Stomach (tissue), 4 donors: ENCODE measurements at regions not wholly inside any gene's neighbourhood (a gene's known extent, or its start where the extent isn't known, plus 50 kb on each side); places are given as distances from the start of the nearest gene placed in this dataset.
"Not testable (repeated sequence)": the region's sequence is repeated elsewhere in the genome, so short reads cannot be mapped to it uniquely, and the experiment has no call there.

ENCODE experiments used
- EP300 ChIP-seq: sonication (generic); formaldehyde crosslinking; IDR thresholded peaks from one replicate; pipeline ENCODE4 v1.6.1; 2017; ENCODE audit warnings: antibody characterized with exemption
- POLR2A ChIP-seq, 4 donors: fragments of 450-650 bp; IDR thresholded peaks; one replicate each; pipeline ENCODE4 v1.6.1; 2016; ENCODE audit warnings: antibody characterized with exemption in 4 of 4, control low read depth in 2 of 4, mild to moderate bottlenecking in 1 of 4, moderate library complexity in 1 of 4
- TF ChIP-seq, protein P1 (sequence below), 7 experiments: fragments of 450-650 bp in 4 of 7; fragments of 200-600 bp in 3 of 7; sonication (generic) in 3 of 7; IDR thresholded peaks; one replicate each; pipeline ENCODE4 v1.5.1; 2016 to 2019; ENCODE audit warnings: antibody characterized with exemption in 7 of 7, control low read depth in 2 of 7, mild to moderate bottlenecking in 1 of 7

DNA sequence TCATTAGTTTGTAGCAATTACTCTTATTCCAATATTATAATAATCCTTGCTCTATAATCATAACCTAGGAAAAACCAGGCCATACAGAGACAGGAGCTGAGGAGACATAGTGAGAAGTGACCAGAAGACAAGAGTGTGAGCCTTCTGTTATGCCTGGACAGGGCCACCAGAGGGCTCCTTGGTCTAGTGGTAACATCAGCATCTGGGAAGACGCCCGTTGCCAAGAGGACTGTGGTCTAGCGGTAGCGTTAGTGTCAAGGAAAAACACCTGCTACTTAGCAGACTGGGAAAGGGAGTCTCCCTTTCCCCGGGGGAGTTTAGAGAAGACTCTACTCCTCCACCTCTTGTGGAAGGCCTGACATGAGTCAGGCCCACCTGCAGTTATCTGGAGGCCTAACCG lies 97.0 kb downstream of the F11 start:
- TF ChIP-seq, protein P1, sequence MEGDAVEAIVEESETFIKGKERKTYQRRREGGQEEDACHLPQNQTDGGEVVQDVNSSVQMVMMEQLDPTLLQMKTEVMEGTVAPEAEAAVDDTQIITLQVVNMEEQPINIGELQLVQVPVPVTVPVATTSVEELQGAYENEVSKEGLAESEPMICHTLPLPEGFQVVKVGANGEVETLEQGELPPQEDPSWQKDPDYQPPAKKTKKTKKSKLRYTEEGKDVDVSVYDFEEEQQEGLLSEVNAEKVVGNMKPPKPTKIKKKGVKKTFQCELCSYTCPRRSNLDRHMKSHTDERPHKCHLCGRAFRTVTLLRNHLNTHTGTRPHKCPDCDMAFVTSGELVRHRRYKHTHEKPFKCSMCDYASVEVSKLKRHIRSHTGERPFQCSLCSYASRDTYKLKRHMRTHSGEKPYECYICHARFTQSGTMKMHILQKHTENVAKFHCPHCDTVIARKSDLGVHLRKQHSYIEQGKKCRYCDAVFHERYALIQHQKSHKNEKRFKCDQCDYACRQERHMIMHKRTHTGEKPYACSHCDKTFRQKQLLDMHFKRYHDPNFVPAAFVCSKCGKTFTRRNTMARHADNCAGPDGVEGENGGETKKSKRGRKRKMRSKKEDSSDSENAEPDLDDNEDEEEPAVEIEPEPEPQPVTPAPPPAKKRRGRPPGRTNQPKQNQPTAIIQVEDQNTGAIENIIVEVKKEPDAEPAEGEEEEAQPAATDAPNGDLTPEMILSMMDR (IDR thresholded peaks at IDR 0.05): not testable (repeated sequence)
- not testable (repeated sequence) for TF ChIP-seq POLR2A (IDR thresholded peaks at IDR 0.05); EP300
